ENCODE measurements at regions not wholly inside any gene's neighbourhood (a gene's known extent, or its start where the extent isn't known, plus 50 kb on each side); places are given as distances from the start of the nearest gene placed in this dataset.

DNA sequence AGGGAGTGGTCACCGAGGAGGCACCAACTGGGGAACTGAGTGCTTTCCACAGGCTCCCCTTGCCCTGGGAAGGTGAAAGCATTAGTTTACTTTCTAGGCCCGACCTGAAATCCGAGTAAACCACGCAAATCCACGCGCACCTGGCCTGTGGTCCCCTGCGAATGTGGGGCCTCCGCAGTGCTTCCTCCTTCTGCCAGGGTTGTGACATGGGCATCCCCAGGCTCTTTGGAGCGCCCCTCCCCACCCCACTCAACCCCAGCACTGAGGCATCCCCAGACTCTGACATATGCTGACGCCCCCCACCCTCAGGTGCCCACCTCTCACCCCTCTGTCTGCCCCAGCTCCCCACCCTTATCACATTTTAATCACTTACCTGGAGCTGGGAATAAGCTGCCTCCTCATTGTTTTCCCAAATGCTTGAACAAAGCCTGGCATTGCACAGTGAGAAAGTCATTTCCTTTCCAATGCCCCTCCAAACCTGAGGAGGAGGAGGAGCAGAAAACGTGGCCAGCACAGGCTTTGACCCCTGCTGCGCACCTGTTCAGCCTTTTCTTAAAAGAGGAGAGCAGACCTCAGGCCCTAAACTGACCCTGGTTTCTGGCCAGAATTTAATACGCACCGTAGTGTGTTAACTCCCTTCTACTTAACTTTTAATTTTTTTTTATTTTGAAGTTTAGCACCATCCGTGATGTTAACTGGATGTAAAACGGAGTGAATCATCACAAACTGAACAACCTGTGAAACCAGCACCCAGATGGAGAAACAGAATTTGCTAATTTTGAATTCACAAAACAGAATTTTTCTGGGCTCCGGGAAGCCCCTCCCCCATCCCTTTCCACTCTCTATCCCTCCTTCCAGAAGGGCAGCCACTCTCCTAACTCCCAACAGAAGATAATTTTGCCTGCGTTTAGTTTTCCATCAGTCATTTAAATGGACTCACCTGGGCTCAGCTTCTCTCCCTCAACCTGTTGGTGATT, 129.4 kb downstream of the WDR11 start:
- TF ChIP-seq, protein P1, sequence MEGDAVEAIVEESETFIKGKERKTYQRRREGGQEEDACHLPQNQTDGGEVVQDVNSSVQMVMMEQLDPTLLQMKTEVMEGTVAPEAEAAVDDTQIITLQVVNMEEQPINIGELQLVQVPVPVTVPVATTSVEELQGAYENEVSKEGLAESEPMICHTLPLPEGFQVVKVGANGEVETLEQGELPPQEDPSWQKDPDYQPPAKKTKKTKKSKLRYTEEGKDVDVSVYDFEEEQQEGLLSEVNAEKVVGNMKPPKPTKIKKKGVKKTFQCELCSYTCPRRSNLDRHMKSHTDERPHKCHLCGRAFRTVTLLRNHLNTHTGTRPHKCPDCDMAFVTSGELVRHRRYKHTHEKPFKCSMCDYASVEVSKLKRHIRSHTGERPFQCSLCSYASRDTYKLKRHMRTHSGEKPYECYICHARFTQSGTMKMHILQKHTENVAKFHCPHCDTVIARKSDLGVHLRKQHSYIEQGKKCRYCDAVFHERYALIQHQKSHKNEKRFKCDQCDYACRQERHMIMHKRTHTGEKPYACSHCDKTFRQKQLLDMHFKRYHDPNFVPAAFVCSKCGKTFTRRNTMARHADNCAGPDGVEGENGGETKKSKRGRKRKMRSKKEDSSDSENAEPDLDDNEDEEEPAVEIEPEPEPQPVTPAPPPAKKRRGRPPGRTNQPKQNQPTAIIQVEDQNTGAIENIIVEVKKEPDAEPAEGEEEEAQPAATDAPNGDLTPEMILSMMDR (IDR thresholded peaks at IDR 0.05; ENCODE audit: low read length): no peak
- TF ChIP-seq EZH2 (IDR thresholded peaks at IDR 0.05; ENCODE audit: borderline replicate concordance, low read length): no peak
